ENCODE measurements at regions not wholly inside any gene's neighbourhood (a gene's known extent, or its start where the extent isn't known, plus 50 kb on each side); places are given as distances from the start of the nearest gene placed in this dataset.

DNA sequence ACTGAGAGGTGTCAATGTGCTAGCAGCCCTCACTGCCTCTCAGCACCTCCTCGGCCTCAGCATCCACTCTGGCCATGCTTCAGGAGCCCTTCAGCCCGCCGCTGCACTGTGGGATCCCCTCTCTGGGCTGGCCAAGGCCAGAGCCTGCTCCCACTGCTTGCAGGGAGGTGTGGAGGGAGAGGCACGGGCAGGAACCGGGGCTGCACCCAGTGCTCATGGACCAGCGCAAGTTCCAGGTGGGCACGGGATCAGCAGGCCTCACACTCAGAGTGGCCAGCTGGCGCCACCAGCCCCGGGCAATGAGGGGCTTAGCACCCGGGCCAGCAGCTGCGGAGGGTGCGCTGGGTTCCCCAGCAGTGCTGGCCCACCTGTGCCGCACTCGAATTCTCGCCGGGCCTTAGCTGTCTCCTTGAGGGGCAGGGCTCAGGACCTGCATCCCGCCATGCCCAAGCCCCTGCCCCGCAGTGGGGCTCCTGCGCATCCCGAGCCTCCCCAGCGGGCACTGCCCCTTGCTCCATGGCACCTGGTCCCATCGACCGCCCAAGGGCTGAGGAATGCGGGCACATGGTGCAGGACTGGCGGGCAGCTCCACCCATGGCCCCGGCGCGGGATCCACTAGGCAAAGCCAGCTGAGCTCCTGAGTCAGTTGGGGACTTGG, 80.4 kb upstream of the MANEA start:
- no peak for DNase-seq (ENCODE audit: low read depth)

DNA sequence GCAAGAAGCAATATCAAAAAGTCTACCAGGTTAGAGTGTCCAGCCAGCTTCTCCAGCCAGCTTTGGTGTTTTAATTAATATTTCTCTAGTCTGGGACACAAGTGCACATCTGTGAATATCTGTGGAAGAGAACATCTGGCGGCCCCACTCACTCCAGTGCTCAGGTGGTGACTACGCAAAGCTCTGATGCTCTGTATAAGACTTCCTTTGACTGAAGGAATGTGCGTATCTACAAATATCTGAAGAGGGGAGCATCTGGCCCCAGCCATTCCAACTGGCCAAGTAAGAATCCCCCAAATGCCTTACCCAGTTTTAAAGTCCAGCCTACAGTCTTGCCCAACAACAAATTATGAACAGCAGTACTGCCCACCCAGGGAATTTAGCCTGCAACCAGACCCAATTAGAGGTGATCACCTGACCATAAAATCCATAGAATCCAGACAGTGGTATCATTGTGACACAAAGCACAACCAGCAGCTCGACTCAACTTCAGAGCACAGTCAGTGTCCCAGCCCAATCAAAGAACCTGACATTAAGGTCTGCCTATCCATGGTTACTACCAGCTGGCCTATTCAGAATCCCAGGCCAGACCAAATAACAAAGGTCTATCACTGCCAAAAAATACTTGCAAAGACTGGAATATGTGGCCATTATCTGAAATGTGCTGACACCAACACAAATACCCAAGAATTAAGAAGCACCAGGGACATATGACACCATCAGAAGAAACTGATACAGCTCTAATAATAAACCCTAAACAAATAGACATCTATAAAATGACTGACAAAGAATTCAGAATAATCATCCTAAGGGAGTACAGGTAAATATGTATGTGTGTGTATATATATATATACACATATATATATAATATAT, 76.1 kb upstream of the MANEA start:
- no peak for DNase-seq (ENCODE audit: low read depth)

GRCh38 chr6:95503568-95503967, 73.8 kb upstream of the MANEA start:
- no peak for DNase-seq (ENCODE audit: low read depth)

- DNase-seq (ENCODE audit: low read depth) = no peak
These were observed 65.9 kb upstream of the MANEA start for GRCh38 chr6:95511404-95511803.

GRCh38 chr6:95515975-95516374, 61.4 kb upstream of the MANEA start:
- DNase-seq (ENCODE audit: low read depth) = no peak

DNA sequence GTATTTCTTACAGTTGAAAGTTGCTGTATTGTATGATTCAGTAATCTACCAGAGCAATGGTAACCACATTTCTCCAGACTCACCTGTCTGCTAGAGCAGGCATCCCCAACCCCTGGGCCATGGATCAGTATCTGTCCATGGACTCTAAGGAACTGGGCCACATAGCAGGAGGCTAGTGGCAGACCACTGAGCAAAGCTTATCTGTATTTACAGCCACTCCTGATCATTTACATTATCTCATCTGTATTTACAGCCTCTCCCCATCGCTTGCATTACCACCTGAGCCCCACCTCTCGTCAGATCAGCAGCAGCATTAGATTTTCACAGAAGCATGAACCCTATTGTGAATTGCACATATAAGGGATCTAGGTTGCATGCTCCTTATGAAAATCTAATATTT, 60.3 kb upstream of the MANEA start:
- DNase-seq (ENCODE audit: low read depth) = no peak

GRCh38 chr6:95517568-95517967, 59.8 kb upstream of the MANEA start:
- peak; percentile 8 for DNase-seq (ENCODE audit: low read depth)

DNA sequence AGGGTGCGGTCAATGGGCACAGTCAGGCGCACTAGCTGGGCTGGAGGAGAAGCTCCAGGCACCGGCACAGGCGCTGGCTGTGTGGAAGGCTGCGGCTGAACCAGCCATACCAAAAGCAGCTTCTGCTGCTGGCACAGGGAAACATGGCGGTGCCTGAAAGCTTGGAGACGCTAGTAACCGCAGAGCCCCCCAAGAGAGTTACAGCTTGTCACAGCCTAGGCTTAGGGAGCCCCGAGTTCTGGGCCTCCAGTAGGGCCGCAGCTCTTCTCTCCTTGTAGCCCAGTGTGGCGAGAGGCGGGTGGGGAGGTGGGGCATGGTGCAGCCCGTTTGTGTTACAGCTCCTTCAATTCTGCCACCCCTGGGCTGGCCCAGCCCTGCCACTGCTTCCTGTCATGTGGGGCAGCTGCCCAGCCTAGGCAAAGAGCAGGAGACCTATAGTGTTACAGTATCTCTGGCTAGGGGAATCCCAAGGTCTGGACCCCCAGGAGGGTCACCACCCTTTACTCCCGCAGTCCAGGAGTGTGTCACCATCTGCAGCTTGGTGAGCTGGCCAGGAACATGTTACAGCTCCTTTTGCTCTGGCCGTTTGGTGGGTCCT, 58.6 kb upstream of the MANEA start:
- peak; percentile 55 for DNase-seq (ENCODE audit: low read depth)

DNA sequence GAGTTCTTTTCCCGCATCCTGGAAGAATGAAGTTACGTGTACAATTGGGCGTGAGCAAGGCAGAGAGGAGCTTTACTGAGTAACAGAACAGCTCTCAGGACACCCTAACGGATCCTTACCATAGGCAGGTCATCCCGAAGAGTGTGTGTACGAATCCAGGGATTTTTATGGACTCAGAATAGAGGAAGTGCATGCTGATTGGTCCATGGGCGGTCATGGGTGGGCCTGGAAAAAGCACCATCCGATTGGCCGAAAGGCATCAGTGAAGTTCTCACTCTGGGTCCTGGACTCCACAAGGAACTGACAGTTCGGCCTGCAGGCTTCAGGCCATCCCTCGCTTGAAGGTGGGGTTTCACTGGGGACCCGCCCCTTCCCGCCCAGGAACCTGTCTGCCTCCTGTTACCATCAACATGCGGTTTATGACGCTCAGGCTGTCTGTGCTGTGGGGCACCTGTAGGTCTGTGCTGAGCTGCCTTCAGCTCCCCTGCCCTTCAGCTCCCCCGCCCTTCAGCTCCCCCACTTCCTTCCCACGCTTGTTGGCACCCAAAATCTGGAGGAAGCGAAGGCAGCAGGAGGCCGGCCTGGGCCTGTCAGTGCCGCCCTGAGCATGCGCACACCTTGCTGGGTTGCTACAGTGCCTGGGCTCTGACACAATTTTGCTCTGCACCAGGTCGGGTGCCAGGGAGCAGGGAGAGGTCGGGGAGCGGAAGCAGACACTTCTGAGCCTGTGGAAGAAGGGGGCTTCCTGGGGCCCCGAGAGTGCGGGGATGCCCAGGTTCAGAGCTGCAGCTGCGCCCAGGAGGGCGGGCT, 57.9 kb upstream of the MANEA start:
- peak; percentile 95 for DNase-seq (ENCODE audit: low read depth)

GRCh38 chr6:95521181-95521580, 56.2 kb upstream of the MANEA start:
- no peak for DNase-seq (ENCODE audit: low read depth)
